ENCODE measurements at regions not wholly inside any gene's neighbourhood (a gene's known extent, or its start where the extent isn't known, plus 50 kb on each side); places are given as distances from the start of the nearest gene placed in this dataset.

DNA sequence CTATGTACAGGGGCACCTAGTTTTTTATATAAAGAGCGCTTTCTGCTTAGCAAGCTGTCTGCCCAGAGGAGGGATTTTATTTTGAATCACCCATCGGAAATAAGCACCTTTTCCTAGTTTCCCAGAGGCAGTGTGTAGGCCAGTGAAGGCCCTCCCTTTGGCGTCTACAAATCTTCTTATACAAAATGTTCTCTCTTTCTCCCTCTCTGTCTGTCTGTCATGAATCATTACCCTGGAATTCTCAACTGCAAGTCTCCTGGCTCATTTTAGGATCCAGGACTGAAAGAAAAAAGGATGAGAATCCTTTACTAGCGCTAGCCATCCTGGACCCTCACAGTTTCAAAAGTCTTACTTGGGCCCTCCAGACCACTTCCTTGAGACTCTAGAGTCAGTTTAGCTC lies 728.1 kb downstream of the OTOL1 start:
- H3K36me3 ChIP-seq (ENCODE audit: insufficient read depth, low read length): no peaks in the 10 kb centered on the region
- no peaks in the 10 kb centered on the region for H3K79me2 ChIP-seq (ENCODE audit: insufficient read depth, low read length)
- H3K27me3 ChIP-seq (ENCODE audit: insufficient read depth, low read length, poor library complexity, severe bottlenecking): no peaks in the 10 kb centered on the region
- H2AFZ ChIP-seq (ENCODE audit: low read length): 0 out of 2 replicates have a peak overlapping the region, but pooled peaks have one; percentile 23
- H3K4me2 ChIP-seq (ENCODE audit: low read depth, low read length, poor library complexity, severe bottlenecking): no peak overlapping the region
- no peak for TF ChIP-seq EZH2phosphoT487 (IDR thresholded peaks at IDR 0.05; ENCODE audit: borderline replicate concordance)
- TF ChIP-seq, protein P1, sequence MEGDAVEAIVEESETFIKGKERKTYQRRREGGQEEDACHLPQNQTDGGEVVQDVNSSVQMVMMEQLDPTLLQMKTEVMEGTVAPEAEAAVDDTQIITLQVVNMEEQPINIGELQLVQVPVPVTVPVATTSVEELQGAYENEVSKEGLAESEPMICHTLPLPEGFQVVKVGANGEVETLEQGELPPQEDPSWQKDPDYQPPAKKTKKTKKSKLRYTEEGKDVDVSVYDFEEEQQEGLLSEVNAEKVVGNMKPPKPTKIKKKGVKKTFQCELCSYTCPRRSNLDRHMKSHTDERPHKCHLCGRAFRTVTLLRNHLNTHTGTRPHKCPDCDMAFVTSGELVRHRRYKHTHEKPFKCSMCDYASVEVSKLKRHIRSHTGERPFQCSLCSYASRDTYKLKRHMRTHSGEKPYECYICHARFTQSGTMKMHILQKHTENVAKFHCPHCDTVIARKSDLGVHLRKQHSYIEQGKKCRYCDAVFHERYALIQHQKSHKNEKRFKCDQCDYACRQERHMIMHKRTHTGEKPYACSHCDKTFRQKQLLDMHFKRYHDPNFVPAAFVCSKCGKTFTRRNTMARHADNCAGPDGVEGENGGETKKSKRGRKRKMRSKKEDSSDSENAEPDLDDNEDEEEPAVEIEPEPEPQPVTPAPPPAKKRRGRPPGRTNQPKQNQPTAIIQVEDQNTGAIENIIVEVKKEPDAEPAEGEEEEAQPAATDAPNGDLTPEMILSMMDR (conservative IDR thresholded peaks at IDR 0.05; ENCODE audit: low read length): no peak
- no peak overlapping the region for H3K4me3 ChIP-seq (ENCODE audit: low read length, poor library complexity, severe bottlenecking)
- H3F3A ChIP-seq (ENCODE audit: low read depth): no peaks in the 10 kb centered on the region
- no peaks in the 10 kb centered on the region for H3K9me3 ChIP-seq (ENCODE audit: insufficient read depth, low read depth, low read length)
- H3K4me1 ChIP-seq (ENCODE audit: insufficient read depth, low read length, poor library complexity, severe bottlenecking): no peaks in the 10 kb centered on the region
- no peak overlapping the region for H3K9ac ChIP-seq (ENCODE audit: low read depth, low read length, poor library complexity, severe bottlenecking)
- no peaks in the 10 kb centered on the region for H4K20me1 ChIP-seq (ENCODE audit: insufficient read depth, low read length, poor library complexity, severe bottlenecking)
- H3K9me2 ChIP-seq (replicated peaks; ENCODE audit: low read depth, low read length): no peaks in the 10 kb centered on the region

DNA sequence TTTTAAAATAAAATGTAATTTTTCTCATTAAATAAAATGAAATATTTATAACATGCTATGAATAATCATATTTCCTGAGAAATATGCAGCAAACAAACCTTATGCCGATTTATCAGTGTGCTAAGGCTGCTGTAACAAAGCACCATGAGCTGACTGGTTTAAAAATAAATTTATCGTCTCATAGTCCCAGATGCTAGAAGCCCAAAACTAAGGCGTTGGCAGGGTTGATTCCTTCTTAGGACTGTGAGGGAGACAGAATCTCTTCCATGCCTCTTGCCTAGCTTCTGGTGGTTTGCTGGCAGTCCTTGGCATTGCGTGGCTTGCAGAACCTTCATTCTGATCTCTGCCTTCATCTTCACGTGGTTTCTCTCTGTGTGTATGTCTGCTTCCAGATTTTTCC lies 740.3 kb downstream of the OTOL1 start:
- no peaks in the 10 kb centered on the region for H3F3A ChIP-seq (ENCODE audit: low read depth)
- no peaks in the 10 kb centered on the region for H3K9me3 ChIP-seq (ENCODE audit: insufficient read depth, low read depth, low read length)
- no peaks in the 10 kb centered on the region for H3K9me2 ChIP-seq (replicated peaks; ENCODE audit: low read depth, low read length)
- no peaks in the 10 kb centered on the region for H4K20me1 ChIP-seq (ENCODE audit: insufficient read depth, low read length, poor library complexity, severe bottlenecking)
- H3K9ac ChIP-seq (ENCODE audit: low read depth, low read length, poor library complexity, severe bottlenecking): no peak overlapping the region
- H2AFZ ChIP-seq (ENCODE audit: low read length): no peak overlapping the region
- H3K4me3 ChIP-seq (ENCODE audit: low read length, poor library complexity, severe bottlenecking): no peak overlapping the region
- no peaks in the 10 kb centered on the region for H3K79me2 ChIP-seq (ENCODE audit: insufficient read depth, low read length)
- no peaks in the 10 kb centered on the region for H3K36me3 ChIP-seq (ENCODE audit: insufficient read depth, low read length)
- no peak overlapping the region for H3K4me2 ChIP-seq (ENCODE audit: low read depth, low read length, poor library complexity, severe bottlenecking)
- no peaks in the 10 kb centered on the region for H3K4me1 ChIP-seq (ENCODE audit: insufficient read depth, low read length, poor library complexity, severe bottlenecking)
- TF ChIP-seq EZH2phosphoT487 (IDR thresholded peaks at IDR 0.05; ENCODE audit: borderline replicate concordance): no peak
- TF ChIP-seq, protein P1 (conservative IDR thresholded peaks at IDR 0.05; ENCODE audit: low read length): no peak
- no peaks in the 10 kb centered on the region for H3K27me3 ChIP-seq (ENCODE audit: insufficient read depth, low read length, poor library complexity, severe bottlenecking)

DNA sequence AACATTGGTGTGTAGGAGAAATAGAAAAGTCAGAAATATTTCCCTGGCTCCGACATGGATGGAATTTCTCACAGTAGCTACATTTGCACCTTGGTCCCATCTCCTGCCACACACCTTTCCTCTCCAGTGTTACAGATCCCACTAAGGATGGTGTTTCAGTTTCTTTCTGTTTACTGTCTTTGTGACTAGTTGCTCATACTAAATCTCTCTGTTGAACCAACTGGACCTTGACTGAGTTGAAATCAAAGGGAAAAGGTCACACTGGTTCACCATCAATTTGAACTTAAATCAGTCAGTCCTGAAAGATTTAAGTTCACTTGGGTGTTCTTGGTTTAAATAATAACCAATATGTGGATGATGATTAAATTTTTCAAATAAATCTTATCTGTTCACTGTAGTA lies 754.2 kb downstream of the OTOL1 start:
- H3K9me3 ChIP-seq (ENCODE audit: insufficient read depth, low read depth, low read length): no peaks in the 10 kb centered on the region
- H3K27me3 ChIP-seq (ENCODE audit: insufficient read depth, low read length, poor library complexity, severe bottlenecking): no peaks in the 10 kb centered on the region
- no peaks in the 10 kb centered on the region for H4K20me1 ChIP-seq (ENCODE audit: insufficient read depth, low read length, poor library complexity, severe bottlenecking)
- H3K4me2 ChIP-seq (ENCODE audit: low read depth, low read length, poor library complexity, severe bottlenecking): no peak overlapping the region
- no peak overlapping the region; the same call in 1 of the 2 replicates for H2AFZ ChIP-seq (ENCODE audit: low read length)
- no peaks in the 10 kb centered on the region for H3K79me2 ChIP-seq (ENCODE audit: insufficient read depth, low read length)
- H3K9me2 ChIP-seq (replicated peaks; ENCODE audit: low read depth, low read length): no peaks in the 10 kb centered on the region
- H3K36me3 ChIP-seq (ENCODE audit: insufficient read depth, low read length): no peaks in the 10 kb centered on the region
- no peaks in the 10 kb centered on the region for H3K4me1 ChIP-seq (ENCODE audit: insufficient read depth, low read length, poor library complexity, severe bottlenecking)
- H3K4me3 ChIP-seq (ENCODE audit: low read length, poor library complexity, severe bottlenecking): no peak overlapping the region
- no peak for TF ChIP-seq EZH2phosphoT487 (IDR thresholded peaks at IDR 0.05; ENCODE audit: borderline replicate concordance)
- TF ChIP-seq, protein P1 (conservative IDR thresholded peaks at IDR 0.05; ENCODE audit: low read length): no peak
- no peak overlapping the region for H3K9ac ChIP-seq (ENCODE audit: low read depth, low read length, poor library complexity, severe bottlenecking)
- no peaks in the 10 kb centered on the region for H3F3A ChIP-seq (ENCODE audit: low read depth)

Measured in Loucy (cell line).